Mucosa of descending colon (tissue), 3 donors: ENCODE measurements at regions not wholly inside any gene's neighbourhood (a gene's known extent, or its start where the extent isn't known, plus 50 kb on each side); places are given as distances from the start of the nearest gene placed in this dataset.

Experiments used
- ATAC-seq: fragments of 200-7000 bp; cut with Tn5 transposase; one replicate; pipeline ENCODE4 v1.9.1; 2020; ENCODE audit warnings: mild to moderate bottlenecking, moderate library complexity
- DNase-seq, 3 donors: peaks; one replicate each; pipeline ENCODE4 v3.0.0-alpha.2; 2020
- H3K36me3 ChIP-seq: fragments of 200-600 bp; one replicate; pipeline ENCODE4 v1.8.0; 2021; ENCODE audit warnings: low read depth, mild to moderate bottlenecking
- H3K4me1 ChIP-seq: fragments of 200-600 bp; one replicate; pipeline ENCODE4 v1.8.0; 2021; ENCODE audit warnings: low read depth, mild to moderate bottlenecking
- H3K4me3 ChIP-seq: fragments of 200-600 bp; one replicate; pipeline ENCODE4 v1.8.0; 2021; ENCODE audit warnings: mild to moderate bottlenecking
- H3K9me3 ChIP-seq: fragments of 200-600 bp; one replicate; pipeline ENCODE4 v1.8.0; 2021; ENCODE audit warnings: mild to moderate bottlenecking
- CTCF ChIP-seq: fragments of 200-600 bp; IDR thresholded peaks from one replicate; pipeline ENCODE4 v1.8.0; 2022; ENCODE audit warnings: antibody characterized with exemption, mild to moderate bottlenecking
- intact Hi-C, 2 donors: fragments of 100-400 bp; cut with DNase I in 1 of 2; cut with micrococcal nuclease in 1 of 2; formaldehyde crosslinking; loops; one replicate each; pipeline versions ENCODE4 v1.11.0 to v1.11.1; 2022; cut with DNase I, micrococcal nuclease
- donor health status: DM: no; HTN: no; CAD: no; lungs with moderate emphysema.
- donor health status: DM: no; HTN: no; CAD: no.
- donor health status: DM: no; HTN: yes; CAD: no.

- Histone ChIP-seq H3K4me1 (no peaks in the 10 kb centered on the region), H3K36me3 (no peaks in the 10 kb centered on the region), H3K4me3 (no peak overlapping the region), H3K9me3 (no peaks in the 10 kb centered on the region)
- intact Hi-C loops: no loop called here
- ATAC-seq: no peak
- no peak for DNase-seq
- no peak for TF ChIP-seq CTCF
These were observed 74.3 kb upstream of the TP53I11 start for GRCh38 chr11:45024846-45025588.

DNA sequence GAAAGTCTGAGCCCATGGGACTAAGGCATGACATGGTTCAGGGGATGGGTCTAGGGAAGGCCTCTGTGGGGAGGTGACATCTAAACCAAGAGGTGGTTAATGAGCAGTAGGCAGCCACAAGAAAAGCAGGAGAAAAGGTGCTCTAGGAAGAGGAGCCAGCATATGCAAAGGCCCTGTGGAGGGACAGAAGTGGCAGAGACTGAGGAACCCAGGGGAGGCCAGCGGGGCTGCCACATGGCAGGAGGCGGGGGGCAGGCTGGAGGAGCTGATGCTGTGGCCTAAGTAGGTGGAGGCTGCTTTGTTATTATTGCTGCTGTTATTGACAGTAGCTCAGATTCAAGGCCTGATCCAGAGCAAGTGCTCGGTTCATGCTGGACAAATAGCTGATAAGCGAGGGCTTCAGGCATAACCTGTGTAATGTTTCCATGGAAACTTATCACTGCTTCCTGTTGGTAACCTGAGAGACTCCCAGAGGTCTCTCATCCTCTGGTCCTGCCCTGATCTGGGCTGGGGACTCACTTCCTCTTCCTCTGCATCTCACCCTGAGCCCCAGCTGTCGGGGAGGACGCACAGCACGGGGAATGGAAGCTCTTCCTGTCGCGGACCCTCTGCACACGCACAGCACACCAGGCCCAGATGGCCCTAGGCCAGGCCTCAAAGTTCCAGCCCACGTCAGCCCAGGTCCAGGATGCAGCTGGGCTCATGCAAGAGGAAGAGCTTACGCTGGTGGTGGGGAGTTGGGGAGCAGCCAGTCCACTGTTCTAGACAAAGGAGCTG lies 75.2 kb upstream of the TP53I11 start:
- Histone ChIP-seq H3K4me3 (no peak overlapping the region), H3K9me3 (no peaks in the 10 kb centered on the region), H3K4me1 (no peaks in the 10 kb centered on the region), H3K36me3 (no peaks in the 10 kb centered on the region)
- no peak for TF ChIP-seq CTCF
- intact Hi-C loops: no loop called here
- ATAC-seq: peak; percentile 56
- DNase-seq: peak in 1 of 3 donors; percentile 33

DNA sequence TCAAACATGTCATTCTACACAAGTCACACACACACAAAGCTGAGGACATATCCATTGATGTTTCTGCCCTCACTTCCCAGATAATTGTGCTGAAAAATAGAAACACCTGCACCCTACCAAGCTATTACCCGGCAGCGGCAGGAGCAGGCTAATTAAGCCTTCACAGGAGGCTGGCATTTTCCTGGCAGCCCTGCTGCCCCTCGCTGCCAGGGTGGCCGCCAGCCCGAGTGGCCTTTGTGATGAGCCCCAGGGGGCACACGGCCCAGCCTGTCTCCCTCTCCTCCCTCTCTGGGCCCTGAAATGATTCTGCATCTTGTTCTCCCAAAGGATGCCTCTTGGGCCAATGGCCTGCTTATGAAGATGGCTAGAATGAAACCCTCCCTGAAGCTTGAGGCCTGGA lies 76.2 kb upstream of the TP53I11 start:
- TF ChIP-seq CTCF: no peak
- Histone ChIP-seq H3K4me3 (no peak overlapping the region), H3K9me3 (no peaks in the 10 kb centered on the region), H3K36me3 (no peaks in the 10 kb centered on the region), H3K4me1 (no peaks in the 10 kb centered on the region)
- DNase-seq (no peak), ATAC-seq (no peak)
- intact Hi-C loops: no loop called here

DNA sequence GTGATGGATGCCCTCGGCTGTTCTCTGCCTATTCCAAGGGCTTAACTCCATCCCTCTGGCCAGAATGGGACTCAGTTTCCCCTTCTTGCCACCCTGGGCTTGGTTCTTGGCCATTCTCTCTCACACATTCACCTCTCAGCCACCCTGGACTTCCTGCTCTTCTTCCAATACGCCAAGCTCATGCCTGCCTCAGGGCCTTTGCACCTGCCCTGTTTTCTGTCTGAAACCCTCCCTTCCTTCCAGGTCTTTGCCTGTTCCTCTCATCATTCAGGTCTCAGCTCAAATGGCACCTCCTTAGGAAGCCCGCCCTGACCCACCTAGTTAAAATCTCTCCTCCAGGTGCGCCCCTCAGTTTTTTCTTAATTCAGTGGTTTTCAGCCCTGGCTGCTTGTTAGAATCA lies 76.6 kb upstream of the TP53I11 start:
- no peak for TF ChIP-seq CTCF
- intact Hi-C loops: no loop called here
- Histone ChIP-seq H3K9me3 (no peaks in the 10 kb centered on the region), H3K4me1 (no peaks in the 10 kb centered on the region), H3K36me3 (no peaks in the 10 kb centered on the region), H3K4me3 (no peak overlapping the region)
- no peak for ATAC-seq
- DNase-seq: no peak

DNA sequence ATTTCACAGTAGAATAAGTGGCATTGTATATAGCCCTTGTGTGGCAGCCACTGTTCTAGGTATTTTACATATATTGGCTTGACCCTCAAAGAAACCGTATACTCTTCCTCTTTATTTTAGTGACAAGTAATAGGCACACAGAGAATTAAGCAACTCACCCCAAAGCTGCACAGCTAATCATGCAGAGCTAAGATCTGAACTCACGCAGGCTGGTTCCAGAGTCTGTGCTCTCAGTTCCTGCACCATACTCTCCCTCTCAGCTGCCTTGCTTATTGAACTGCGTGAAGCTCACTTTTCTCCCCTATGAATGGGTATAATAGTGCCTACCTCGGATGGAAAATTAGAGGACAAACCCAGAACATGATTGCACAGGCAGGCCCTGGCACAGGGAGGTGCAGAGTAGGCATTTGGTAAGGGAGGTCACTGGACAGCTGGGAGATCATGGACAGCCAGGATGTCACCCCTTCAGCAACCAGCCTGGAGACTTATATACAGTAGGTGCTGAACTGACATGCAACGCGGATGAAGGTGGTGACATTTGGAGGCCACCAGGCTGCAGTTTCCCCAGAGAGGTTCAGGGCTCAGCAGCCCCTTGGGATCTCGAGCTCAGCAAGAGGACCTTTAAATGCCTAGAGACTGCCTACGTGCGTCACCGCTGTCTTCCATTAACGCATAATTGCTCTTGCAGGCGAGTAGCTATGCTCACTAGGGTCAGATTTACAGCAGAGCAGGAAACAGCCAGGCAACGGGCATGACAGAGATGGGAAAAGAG lies 78.4 kb upstream of the TP53I11 start:
- H3K4me1 ChIP-seq: no peaks in the 10 kb centered on the region
- ATAC-seq (no peak), DNase-seq (no peak)
- no peaks in the 10 kb centered on the region for H3K36me3 ChIP-seq
- intact Hi-C loops: no loop called here
- TF ChIP-seq CTCF: no peak
- H3K4me3 ChIP-seq: no peak overlapping the region
- no peaks in the 10 kb centered on the region for H3K9me3 ChIP-seq
